ENCODE measurements at regions not wholly inside any gene's neighbourhood (a gene's known extent, or its start where the extent isn't known, plus 50 kb on each side); places are given as distances from the start of the nearest gene placed in this dataset.

DNA sequence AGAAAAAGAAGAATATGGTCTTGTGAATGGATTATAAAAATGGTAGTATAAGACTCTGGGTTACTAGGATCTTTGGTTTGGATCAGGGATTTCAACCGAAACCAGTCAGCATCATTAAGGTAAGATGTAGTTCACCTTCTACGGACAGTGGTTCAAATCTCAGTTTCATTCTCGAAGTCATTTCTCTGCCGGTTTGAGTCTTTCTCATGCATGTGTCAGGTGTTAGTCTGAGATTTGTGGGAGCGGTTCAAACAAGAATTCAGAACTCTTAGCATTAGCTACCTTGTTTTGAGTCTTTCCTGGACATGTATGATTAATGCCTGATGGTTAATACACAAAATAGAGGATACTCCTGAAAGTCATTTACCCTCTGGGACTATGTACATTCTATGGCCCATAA, 735.9 kb upstream of the NUDT12 start:
- in situ Hi-C loops (cut with MboI; ENCODE audit: low pct_unique_long_range_greater_than_20kb, low sequenced_read_pairs, unreplicated experiment): no loop called here
- no peak for DNase-seq (ENCODE audit: low spot score)
- TF ChIP-seq, protein P1, sequence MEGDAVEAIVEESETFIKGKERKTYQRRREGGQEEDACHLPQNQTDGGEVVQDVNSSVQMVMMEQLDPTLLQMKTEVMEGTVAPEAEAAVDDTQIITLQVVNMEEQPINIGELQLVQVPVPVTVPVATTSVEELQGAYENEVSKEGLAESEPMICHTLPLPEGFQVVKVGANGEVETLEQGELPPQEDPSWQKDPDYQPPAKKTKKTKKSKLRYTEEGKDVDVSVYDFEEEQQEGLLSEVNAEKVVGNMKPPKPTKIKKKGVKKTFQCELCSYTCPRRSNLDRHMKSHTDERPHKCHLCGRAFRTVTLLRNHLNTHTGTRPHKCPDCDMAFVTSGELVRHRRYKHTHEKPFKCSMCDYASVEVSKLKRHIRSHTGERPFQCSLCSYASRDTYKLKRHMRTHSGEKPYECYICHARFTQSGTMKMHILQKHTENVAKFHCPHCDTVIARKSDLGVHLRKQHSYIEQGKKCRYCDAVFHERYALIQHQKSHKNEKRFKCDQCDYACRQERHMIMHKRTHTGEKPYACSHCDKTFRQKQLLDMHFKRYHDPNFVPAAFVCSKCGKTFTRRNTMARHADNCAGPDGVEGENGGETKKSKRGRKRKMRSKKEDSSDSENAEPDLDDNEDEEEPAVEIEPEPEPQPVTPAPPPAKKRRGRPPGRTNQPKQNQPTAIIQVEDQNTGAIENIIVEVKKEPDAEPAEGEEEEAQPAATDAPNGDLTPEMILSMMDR (IDR thresholded peaks at IDR 0.05; ENCODE audit: extremely low read depth, insufficient read depth, missing control alignments): no peak

DNA sequence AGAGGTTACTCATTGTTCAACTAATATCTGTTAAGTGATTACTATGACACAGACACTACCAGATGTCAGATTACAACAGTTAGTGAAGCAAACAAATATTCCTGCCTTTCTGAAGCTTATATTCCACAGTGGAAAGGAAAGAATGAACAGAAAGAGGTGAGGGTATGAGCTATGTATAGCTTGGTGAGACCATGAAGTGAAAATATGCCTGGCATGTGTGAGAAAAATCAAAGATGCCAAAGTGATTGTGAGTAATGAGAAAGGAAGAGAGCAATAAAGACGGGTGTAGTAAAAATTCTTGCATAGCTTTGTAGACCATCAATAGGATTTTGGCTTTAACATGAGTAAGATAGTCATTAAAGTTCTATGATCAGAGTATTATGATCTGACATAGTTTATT, 734.5 kb upstream of the NUDT12 start:
- in situ Hi-C loops (cut with MboI; ENCODE audit: low pct_unique_long_range_greater_than_20kb, low sequenced_read_pairs, unreplicated experiment): no loop called here
- DNase-seq (ENCODE audit: low spot score): no peak
- TF ChIP-seq, protein P1 (IDR thresholded peaks at IDR 0.05; ENCODE audit: extremely low read depth, insufficient read depth, missing control alignments): no peak

DNA sequence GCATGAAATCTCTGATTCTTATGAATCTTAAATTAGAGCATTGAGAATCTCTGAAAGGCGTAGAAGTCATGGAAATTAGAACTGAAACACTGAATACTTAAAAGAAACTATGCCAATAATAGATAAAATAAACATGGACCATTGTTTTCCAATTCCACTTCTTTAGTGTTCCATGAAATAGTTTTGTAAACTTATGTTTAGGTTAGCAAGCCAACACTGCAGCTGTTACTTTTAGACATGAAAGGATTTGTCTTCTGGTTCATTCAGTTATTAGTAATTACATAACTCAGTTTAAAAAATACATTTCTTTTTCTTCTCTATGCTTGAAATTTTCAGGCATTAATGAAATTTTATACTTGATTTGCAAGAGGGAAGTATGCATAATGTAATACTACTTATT, 733.4 kb upstream of the NUDT12 start:
- TF ChIP-seq, protein P1 (IDR thresholded peaks at IDR 0.05; ENCODE audit: extremely low read depth, insufficient read depth, missing control alignments): no peak
- in situ Hi-C loops (cut with MboI; ENCODE audit: low pct_unique_long_range_greater_than_20kb, low sequenced_read_pairs, unreplicated experiment): no loop called here

DNA sequence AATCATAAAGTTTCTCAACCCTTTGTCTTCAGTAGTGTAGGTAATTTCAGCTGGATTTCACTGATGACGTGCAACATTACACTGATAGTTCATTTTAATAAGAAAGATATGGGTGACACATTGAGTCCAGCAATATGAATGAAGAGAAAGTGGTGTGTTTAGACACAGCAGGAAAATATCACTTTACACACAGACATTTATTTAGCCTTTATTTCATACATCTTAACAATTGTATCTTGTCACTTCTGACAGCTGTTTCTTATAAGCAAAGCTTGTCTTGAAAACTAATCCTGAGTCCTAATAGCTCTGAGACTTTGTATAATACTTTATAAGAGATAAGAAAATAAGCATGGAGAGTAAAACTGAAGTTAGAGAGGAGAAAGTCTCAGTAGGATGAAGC, 720.5 kb upstream of the NUDT12 start:
- TF ChIP-seq, protein P1 (IDR thresholded peaks at IDR 0.05; ENCODE audit: extremely low read depth, insufficient read depth, missing control alignments): no peak
- in situ Hi-C loops (cut with MboI; ENCODE audit: low pct_unique_long_range_greater_than_20kb, low sequenced_read_pairs, unreplicated experiment): no loop called here
- no peak for DNase-seq (ENCODE audit: low spot score)

More for the DNA sequence above, 733.4 kb upstream of the NUDT12 start:
- no peak for DNase-seq (ENCODE audit: low spot score)

DNA sequence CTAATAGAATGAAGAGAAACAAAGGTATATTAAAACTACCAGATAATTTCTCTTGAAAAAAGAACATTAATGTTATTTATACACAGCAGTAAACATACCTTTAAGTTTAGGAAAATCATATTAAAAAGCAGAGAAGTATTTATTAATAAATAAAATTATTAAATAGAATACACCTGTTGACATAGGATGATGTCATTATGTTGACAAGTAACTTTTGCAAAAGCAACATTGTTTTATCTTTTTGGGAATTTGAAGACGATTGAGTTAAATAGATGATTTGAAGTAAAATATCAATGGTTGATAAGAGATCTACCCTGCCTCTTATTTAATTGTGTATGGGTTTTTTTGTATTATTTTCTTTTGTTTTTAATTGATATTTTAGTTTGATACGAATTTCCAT, 711.1 kb upstream of the NUDT12 start:
- in situ Hi-C loops (cut with MboI; ENCODE audit: low pct_unique_long_range_greater_than_20kb, low sequenced_read_pairs, unreplicated experiment): no loop called here
- DNase-seq (ENCODE audit: low spot score): no peak
- TF ChIP-seq, protein P1 (IDR thresholded peaks at IDR 0.05; ENCODE audit: extremely low read depth, insufficient read depth, missing control alignments): no peak

DNA sequence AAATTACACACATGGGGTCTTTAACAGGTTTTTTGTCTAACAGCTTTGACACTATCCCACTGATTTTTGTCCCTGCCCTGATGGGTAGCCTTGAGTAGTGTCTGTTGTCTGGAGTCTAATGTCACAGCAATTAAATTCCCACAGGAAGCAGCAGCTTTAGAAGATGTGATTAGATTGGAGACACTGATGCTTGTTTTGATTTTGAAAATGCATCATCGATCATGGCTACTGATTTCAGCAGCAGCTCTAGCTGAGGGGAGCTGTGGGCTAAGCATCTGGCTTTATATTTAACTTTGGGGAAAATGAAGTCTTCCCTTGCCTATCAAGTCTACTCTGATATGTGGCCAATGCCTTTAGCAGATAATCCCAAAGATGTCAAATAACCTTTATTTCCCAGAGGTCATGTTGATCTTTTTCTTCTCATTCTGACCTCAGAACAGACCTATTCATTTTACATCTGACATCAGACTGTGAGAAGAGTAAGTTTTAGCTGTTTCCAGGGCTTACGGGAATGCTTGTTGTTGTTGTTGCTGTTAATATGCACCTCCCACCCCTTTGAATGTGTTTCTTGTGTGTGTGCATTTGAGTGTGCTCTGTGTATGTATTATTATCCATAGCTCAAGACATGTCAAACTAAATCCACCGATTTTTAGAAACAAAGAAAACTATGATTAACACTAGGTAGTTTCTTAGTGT, 704.9 kb upstream of the NUDT12 start:
- TF ChIP-seq, protein P1 (IDR thresholded peaks at IDR 0.05; ENCODE audit: extremely low read depth, insufficient read depth, missing control alignments): no peak
- DNase-seq (ENCODE audit: low spot score): no peak
- in situ Hi-C loops (cut with MboI; ENCODE audit: low pct_unique_long_range_greater_than_20kb, low sequenced_read_pairs, unreplicated experiment): no loop called here
